Activated naive CD8-positive, alpha-beta T cell treated with anti-CD3 and anti-CD28 coated beads, Interleukin-2, amount 10 ng/mL, durations not matched to agents 7 days and 5 days (primary cell): ENCODE measurements at regions not wholly inside any gene's neighbourhood (a gene's known extent, or its start where the extent isn't known, plus 50 kb on each side); places are given as distances from the start of the nearest gene placed in this dataset.
"Not testable (repeated sequence)": the region's sequence is repeated elsewhere in the genome, so short reads cannot be mapped to it uniquely, and the experiment has no call there.

ENCODE experiments used
- ATAC-seq: fragments of 150-1000 bp; cut with Tn5 transposase; one replicate; pipeline ENCODE4 v1.10.0; 2021; ENCODE audit warnings: low read depth, moderate library complexity
- POLR2A ChIA-PET: fragments of 350-600 bp; sonication (Branson Sonifier 250); formaldehyde crosslinking; loops from one replicate; lab custom pipeline; 2021; ENCODE audit warnings: antibody characterized with exemption; lab: Charles Lee
- DNase-seq: peaks from one replicate; pipeline ENCODE4 v3.0.0; 2021
- H3K27ac Mint-ChIP-seq: one replicate; pipeline ENCODE4 v1.8.0; 2022; ENCODE audit warnings: mild to moderate bottlenecking, mixed read lengths
- H3K27me3 Mint-ChIP-seq: one replicate; pipeline ENCODE4 v1.8.0; 2022; ENCODE audit warnings: mild to moderate bottlenecking, moderate library complexity, mixed read lengths
- H3K36me3 Mint-ChIP-seq: one replicate; pipeline ENCODE4 v1.8.0; 2021; ENCODE audit warnings: mild to moderate bottlenecking, mixed read lengths
- H3K4me1 Mint-ChIP-seq: one replicate; pipeline ENCODE4 v1.8.0; 2021; ENCODE audit warnings: mixed read lengths
- H3K4me3 Mint-ChIP-seq: one replicate; pipeline ENCODE4 v1.8.0; 2022; ENCODE audit warnings: mild to moderate bottlenecking, moderate library complexity, mixed read lengths
- H3K9me3 Mint-ChIP-seq: one replicate; pipeline ENCODE4 v1.8.0; 2021; ENCODE audit warnings: mixed read lengths

DNA sequence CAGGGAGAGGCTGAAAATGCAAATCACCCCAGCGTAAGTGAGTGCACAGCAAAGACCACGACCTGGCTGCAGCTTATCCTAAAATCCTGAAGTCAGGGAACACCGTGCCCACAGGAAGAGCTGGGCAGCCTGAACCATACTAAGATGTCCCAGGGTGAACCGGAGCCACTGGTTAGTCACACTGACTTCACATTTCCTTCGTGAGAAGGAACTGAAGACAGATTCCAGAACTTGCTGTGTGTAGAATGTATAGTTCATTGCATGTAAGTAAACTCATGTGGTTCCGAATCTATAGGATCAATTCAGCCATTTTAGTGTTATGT lies 84.6 kb upstream of the NDUFV2 start:
- H3K27me3 Mint-ChIP-seq = no peaks in the 10 kb centered on the region
- no peak overlapping the region for H3K27ac Mint-ChIP-seq
- ATAC-seq (no peak), DNase-seq (no peak)
- POLR2A ChIA-PET = no interaction called here
- peak overlapping the region; percentile 76 for H3K4me3 Mint-ChIP-seq
- H3K36me3 Mint-ChIP-seq = no peaks in the 10 kb centered on the region
- H3K9me3 Mint-ChIP-seq = no peaks in the 10 kb centered on the region
- H3K4me1 Mint-ChIP-seq = peaks cover 10% of the 10 kb centered on the region

DNA sequence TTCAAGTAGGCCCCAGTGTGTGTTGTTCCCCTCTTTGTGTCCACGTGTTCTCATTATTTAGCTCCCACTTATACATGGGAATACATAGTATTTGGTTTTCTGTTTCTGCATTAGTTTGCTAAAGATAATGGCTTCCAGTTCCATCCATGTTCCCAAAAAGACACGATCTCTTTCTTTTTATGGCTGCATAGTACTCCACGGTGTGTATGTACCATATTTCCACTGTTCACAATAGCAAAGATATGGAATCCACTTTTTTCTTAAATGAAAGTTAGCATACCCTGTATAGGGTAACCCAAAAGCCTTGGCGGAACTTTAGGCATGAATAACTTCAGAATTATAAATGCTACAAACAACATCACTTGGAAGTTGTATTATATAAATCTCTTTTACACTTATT lies 83.4 kb upstream of the NDUFV2 start:
- no peak overlapping the region for H3K4me3 Mint-ChIP-seq
- H3K9me3 Mint-ChIP-seq = no peaks in the 10 kb centered on the region
- no peak overlapping the region for H3K27ac Mint-ChIP-seq
- H3K36me3 Mint-ChIP-seq = no peaks in the 10 kb centered on the region
- peaks cover 10% of the 10 kb centered on the region for H3K4me1 Mint-ChIP-seq
- H3K27me3 Mint-ChIP-seq = no peaks in the 10 kb centered on the region
- DNase-seq (no peak), ATAC-seq (no peak)
- POLR2A ChIA-PET = interaction anchor here (0.8 kb wide), 1 partner anchor 14 kb away, joined by 8 read pairs; no protein-coding TSS in a partner anchor

DNA sequence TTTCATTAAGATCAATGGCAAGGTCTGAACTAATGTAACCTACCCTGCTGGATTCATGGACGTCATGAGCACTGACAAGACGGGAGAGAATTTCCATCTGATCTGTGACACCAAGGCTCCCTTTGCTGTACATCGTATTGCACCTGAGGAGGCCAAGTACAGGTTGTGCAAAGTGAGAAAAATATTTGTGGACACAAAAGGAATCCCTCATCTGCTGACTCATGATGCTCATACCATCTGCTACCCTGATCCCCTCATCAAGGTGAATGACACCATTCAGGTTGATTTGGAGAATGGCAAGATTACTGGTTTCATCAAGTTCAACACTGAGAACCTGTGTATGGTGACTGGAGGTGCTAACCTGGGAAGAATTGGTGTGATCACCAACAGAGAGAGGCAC lies 82.3 kb upstream of the NDUFV2 start:
- peaks cover 10% of the 10 kb centered on the region for H3K4me1 Mint-ChIP-seq
- peaks cover 3% of the 10 kb centered on the region for H3K27me3 Mint-ChIP-seq
- no peak for ATAC-seq
- POLR2A ChIA-PET = no interaction called here
- H3K27ac Mint-ChIP-seq = no peak overlapping the region
- H3K4me3 Mint-ChIP-seq = no peak overlapping the region
- H3K36me3 Mint-ChIP-seq = no peaks in the 10 kb centered on the region
- no peaks in the 10 kb centered on the region for H3K9me3 Mint-ChIP-seq
- no peak for DNase-seq

DNA sequence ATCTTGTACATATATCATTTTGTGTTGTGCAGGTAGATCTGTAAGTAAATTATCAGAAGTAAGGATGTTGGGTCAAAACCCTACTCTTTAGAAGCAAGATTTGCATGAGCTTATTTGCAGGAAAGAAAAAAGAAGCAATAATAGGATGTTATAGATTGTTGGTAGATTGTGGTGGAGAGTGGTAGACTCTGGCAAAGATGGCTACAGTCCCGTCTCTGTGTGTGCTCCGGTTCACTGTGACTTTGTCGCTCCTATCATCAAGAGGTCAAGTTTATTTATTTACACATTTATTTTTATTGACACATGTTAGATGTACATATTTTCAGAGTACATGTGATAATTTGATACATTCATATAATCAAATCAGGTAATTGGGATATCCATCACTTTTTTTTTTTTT lies 81.0 kb upstream of the NDUFV2 start:
- no peak overlapping the region for H3K27ac Mint-ChIP-seq
- H3K27me3 Mint-ChIP-seq = peaks cover 7% of the 10 kb centered on the region
- POLR2A ChIA-PET = no interaction called here
- DNase-seq (no peak), ATAC-seq (no peak)
- peaks cover 10% of the 10 kb centered on the region for H3K4me1 Mint-ChIP-seq
- H3K9me3 Mint-ChIP-seq = no peaks in the 10 kb centered on the region
- H3K36me3 Mint-ChIP-seq = no peaks in the 10 kb centered on the region
- no peak overlapping the region for H3K4me3 Mint-ChIP-seq

DNA sequence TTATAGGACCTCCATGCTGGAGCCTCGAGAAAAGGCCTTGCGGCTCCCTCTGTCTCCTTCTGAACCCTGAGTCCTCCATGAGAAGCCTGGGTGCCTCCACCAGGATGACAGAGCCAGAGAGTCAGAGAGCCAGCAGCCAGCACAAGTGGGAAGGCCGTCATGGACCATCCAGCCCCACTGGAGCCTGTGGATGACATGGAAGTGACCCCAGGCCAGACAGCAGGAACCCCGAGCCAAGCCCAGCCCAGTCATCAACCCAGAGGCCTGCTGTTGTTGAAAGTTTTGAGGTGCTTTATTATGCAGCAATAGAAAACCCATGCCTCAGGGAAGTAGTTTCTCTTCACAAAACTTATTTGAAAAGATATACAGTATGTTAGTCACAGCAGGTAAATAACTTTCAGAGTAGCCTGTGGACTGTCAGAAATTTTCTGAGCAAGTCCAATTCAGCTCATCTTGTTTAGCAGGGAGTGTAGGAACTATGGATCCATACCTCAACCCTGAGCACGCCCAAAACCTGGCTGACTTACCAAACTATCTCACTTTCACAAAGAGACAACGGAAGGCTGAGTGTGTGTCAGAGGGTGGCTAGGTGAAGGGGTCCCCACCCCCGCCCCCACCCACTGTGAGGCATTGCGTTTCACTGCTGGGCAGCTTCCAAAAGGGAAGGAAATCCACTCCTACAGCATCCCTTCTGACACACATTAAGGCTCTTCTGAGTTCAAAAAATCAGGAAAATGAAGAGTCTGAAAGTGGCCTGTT lies 79.9 kb upstream of the NDUFV2 start:
- no peak overlapping the region for H3K27ac Mint-ChIP-seq
- peaks cover 5% of the 10 kb centered on the region for H3K4me1 Mint-ChIP-seq
- no peaks in the 10 kb centered on the region for H3K36me3 Mint-ChIP-seq
- DNase-seq (no peak), ATAC-seq (no peak)
- no peak overlapping the region for H3K4me3 Mint-ChIP-seq
- peaks cover 13% of the 10 kb centered on the region for H3K27me3 Mint-ChIP-seq
- POLR2A ChIA-PET = no interaction called here
- H3K9me3 Mint-ChIP-seq = no peaks in the 10 kb centered on the region

DNA sequence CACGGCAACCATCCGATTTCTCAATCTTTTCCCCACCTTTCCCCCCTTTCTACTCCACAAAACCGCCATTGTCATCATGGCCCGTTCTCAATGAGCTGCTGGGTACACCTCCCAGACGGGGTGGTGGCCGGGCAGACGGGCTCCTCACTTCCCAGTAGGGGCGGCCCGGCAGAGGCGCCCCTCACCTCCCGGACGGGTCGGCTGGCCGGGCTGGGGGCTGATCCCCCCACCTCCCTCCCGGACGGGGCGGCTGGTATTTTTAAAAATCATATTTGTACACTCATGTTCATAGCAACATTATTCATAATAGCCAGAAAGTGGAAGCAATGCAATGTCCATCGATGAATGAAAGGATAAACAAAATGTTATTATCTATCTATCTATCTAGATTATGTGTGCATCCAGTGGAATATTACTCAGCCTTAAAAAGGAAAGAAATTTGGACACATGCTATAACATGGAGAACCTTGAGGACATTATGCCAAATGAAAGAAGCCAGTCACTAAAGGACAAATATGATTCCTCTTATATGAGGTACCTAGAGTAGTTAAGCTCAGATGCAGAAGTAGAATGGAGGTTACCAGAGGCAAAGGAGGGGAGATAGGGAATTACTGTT lies 78.4 kb upstream of the NDUFV2 start:
- H3K4me3 Mint-ChIP-seq, H3K36me3 Mint-ChIP-seq, POLR2A ChIA-PET, H3K9me3 Mint-ChIP-seq, H3K4me1 Mint-ChIP-seq, ATAC-seq, H3K27ac Mint-ChIP-seq, DNase-seq: not testable (repeated sequence)
- peaks cover 15% of the 10 kb centered on the region for H3K27me3 Mint-ChIP-seq

DNA sequence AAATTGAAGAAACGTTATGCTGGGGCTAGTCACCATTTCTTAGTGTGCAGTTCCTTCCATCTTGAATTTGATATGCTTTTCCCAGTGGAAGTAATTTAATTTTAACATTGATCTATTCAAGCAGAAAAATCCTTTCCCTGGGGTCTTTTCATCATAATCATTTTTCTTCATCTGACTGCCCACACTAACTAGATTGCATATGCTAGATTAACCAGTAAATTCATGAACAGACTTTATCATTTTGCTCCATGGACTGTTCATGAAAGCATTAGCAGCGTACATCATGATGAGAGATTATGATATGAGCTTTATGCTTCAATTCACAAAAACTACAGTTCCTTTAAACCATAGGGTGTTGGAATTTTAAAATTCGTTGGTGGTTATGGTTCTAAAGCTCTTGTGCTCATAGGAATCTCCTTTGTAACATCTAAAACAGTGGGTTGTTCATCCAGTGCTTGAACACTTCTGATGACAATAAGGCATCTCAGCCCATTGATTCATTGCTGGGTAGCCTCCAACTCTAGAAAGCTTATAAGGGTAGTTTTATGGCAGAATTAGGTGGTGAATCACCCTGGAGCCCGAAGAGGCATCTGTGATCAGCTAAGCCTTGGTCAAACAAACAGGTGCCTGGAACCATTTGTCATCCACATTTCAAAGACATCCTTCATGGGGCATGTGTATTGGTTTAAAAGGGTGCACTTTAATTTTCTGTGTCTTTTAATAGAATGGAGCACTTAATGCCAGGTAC lies 77.2 kb upstream of the NDUFV2 start:
- Mint-ChIP-seq H3K27ac (no peak overlapping the region), H3K4me3 (no peak overlapping the region), H3K4me1 (no peaks in the 10 kb centered on the region), H3K27me3 (peaks cover 15% of the 10 kb centered on the region), H3K36me3 (no peaks in the 10 kb centered on the region), H3K9me3 (no peaks in the 10 kb centered on the region)
- DNase-seq = no peak
- POLR2A ChIA-PET = no interaction called here
- no peak for ATAC-seq

DNA sequence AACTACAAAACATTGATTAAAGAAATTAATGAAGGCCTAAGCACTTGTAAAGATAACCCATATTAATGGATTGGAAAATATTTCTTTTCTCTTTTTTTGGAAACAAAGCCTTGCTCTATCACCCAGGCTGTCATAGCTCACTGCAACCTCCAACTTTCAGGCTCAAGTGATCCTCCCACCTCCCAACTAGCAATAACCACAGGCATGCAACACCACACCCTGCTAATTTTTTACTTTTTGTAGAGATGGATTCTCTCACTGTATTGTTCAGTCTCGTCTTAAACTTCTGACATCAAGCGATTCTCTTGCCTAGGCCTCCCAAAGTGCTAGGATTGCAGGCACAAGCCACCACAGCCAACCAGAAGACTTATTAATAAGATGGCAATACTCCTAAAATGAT lies 73.4 kb upstream of the NDUFV2 start:
- POLR2A ChIA-PET = no interaction called here
- DNase-seq = no peak
- H3K4me1 Mint-ChIP-seq = no peaks in the 10 kb centered on the region
- H3K9me3 Mint-ChIP-seq = no peaks in the 10 kb centered on the region
- ATAC-seq = no peak
- no peaks in the 10 kb centered on the region for H3K36me3 Mint-ChIP-seq
- H3K4me3 Mint-ChIP-seq = no peak overlapping the region
- H3K27ac Mint-ChIP-seq = no peak overlapping the region
- peaks cover 20% of the 10 kb centered on the region for H3K27me3 Mint-ChIP-seq

DNA sequence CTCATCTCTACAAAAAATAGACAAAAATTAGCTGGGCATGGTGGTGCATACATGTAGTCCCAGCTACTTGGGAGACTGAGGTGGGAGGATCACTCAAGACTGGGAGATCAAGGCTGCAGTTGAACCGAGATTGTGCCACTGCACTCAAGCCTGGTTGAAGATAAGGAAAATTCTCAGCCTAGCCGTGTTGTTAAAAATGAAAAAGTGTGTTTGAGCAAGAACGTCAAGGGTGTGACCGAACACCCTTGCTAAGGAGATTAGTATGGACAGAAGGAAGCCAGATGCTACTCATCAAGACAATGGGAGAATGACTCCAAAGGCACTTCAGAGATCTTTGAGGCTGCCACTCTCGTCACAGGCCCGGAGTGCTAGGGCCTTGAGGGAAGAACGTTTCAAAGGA lies 70.0 kb upstream of the NDUFV2 start:
- no peak for ATAC-seq
- Mint-ChIP-seq H3K4me1 (no peaks in the 10 kb centered on the region), H3K27ac (no peak overlapping the region), H3K4me3 (no peak overlapping the region), H3K9me3 (no peaks in the 10 kb centered on the region), H3K27me3 (peaks cover 7% of the 10 kb centered on the region), H3K36me3 (no peaks in the 10 kb centered on the region)
- DNase-seq = no peak
- POLR2A ChIA-PET = no interaction called here

DNA sequence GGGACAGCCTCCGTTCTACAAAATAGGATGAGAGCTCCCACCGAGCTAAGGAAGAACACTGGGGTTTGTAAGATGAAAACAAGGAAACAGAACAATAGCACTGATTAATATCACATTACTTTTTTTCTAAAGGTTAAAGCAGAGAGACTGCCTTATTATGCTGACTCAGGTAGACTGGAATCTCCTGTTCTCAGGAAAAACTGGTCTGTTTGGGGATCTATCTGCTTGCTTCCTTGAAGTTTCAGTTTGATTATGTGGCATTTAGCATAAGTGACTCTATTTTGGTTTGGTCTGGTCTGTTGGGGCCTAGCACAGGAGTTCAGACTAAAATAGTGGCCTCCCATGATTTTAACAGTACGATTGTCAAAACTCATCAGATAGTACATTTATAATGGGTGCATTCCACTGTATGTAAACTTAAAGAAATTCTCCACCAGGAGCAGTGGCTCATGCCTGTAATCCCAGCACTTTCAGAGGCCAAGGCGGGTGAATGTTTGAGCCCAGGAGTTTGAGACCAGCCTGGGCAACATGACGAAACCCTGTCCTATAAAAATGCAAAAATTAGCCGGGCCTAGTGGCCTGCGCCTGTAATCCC lies 64.1 kb upstream of the NDUFV2 start:
- no peaks in the 10 kb centered on the region for H3K36me3 Mint-ChIP-seq
- POLR2A ChIA-PET = no interaction called here
- DNase-seq (no peak), ATAC-seq (no peak)
- H3K4me3 Mint-ChIP-seq = no peak overlapping the region
- no peaks in the 10 kb centered on the region for H3K4me1 Mint-ChIP-seq
- H3K9me3 Mint-ChIP-seq = no peaks in the 10 kb centered on the region
- peaks cover 11% of the 10 kb centered on the region for H3K27me3 Mint-ChIP-seq
- H3K27ac Mint-ChIP-seq = no peak overlapping the region

DNA sequence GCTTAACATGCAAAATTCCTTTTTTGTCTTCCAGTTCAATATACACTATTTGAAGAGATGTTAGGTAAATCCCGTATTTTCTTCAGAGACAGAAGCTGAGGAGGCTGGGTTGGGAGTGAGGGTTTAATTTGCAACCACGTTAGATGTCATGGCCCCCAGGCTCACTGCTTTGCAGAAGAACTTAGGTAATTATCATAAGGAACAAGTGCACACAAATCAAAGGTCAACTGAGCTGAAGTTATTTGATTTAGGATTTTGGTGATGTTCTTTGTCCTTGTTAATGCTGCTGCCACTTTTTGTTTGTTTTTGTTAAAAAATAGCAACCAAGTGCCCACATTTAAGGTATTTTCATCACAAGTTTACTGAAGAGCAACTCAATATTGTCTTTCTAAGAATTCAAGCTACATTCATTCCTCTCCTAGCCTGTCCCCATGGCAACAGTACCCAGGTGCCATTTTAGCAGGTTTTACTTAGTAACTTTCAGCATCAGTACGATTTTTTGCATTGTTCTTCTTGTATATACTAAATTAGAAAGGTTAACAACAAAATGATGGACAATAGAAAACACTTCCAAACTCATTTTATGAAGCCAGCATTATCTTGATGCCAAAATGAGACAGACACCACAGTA lies 62.9 kb upstream of the NDUFV2 start:
- ATAC-seq (no peak), DNase-seq (no peak)
- POLR2A ChIA-PET = no interaction called here
- no peaks in the 10 kb centered on the region for H3K36me3 Mint-ChIP-seq
- H3K4me1 Mint-ChIP-seq = no peaks in the 10 kb centered on the region
- H3K4me3 Mint-ChIP-seq = no peak overlapping the region
- peaks cover under 1% of the 10 kb centered on the region for H3K9me3 Mint-ChIP-seq
- peaks cover 17% of the 10 kb centered on the region for H3K27me3 Mint-ChIP-seq
- H3K27ac Mint-ChIP-seq = no peak overlapping the region

DNA sequence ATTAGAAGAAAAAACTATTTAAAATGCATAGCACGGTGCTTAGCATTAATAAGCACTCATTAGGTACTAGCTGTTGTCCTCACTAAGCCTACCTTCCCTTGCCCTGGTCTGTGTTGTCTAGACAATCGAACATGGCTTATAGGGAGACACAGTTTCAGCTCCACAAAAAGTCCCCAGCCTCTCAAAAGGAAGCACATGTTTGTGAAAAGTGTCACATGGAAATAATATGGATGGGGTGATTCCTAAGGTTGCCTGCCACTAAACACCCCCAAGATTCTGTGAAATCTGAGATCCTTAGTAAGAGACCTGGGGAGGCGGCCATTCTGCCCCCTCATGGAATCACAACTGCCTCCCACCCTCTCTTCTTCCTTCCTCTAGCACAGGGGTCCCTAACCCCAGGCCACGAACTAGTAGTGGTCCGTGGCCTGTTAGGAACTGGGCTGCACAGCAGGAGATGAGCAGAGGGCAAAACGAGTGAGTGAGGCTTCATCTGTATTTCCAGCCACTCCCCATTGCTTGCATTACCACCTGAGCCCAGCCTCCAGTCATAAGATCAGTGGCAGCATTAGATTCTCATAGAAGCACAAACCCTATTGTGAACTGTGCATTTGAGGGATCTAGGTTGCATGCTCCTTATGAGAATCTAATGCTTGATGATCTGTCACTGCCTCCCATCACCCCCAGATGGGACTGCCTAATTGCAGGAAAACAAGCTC lies 59.6 kb upstream of the NDUFV2 start:
- H3K27me3 Mint-ChIP-seq = peaks cover 22% of the 10 kb centered on the region
- peaks cover 2% of the 10 kb centered on the region for H3K4me1 Mint-ChIP-seq
- peaks cover 1% of the 10 kb centered on the region for H3K9me3 Mint-ChIP-seq
- no peak overlapping the region for H3K27ac Mint-ChIP-seq
- H3K4me3 Mint-ChIP-seq = no peak overlapping the region
- POLR2A ChIA-PET = no interaction called here
- DNase-seq (no peak), ATAC-seq (no peak)
- no peaks in the 10 kb centered on the region for H3K36me3 Mint-ChIP-seq

DNA sequence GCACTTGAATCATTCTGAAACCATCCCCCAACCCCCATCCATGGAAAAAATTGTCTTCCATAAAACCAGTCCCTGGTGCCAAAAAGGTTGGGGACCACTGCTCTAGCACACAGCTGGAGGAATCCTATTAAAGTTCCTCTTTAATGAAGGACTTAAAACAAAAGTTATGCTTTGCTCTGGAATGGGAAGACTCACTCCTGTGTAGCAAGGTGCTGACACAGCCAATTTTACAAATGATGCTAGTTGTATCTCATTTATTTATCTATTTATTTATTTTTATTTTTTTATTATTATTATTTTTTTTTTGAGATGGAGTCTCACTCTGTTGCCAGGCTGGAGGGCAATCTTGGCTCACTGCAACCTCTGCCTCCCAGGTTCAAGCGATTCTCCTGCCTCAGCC lies 58.9 kb upstream of the NDUFV2 start:
- peaks cover 8% of the 10 kb centered on the region for H3K4me1 Mint-ChIP-seq
- POLR2A ChIA-PET = no interaction called here
- no peaks in the 10 kb centered on the region for H3K36me3 Mint-ChIP-seq
- no peak for ATAC-seq
- DNase-seq = no peak
- H3K9me3 Mint-ChIP-seq = peaks cover 1% of the 10 kb centered on the region
- H3K4me3 Mint-ChIP-seq = no peak overlapping the region
- peaks cover 20% of the 10 kb centered on the region for H3K27me3 Mint-ChIP-seq
- no peak overlapping the region for H3K27ac Mint-ChIP-seq
